ENCODE measurements at regions not wholly inside any gene's neighbourhood (a gene's known extent, or its start where the extent isn't known, plus 50 kb on each side); places are given as distances from the start of the nearest gene placed in this dataset.

- no peak for TF ChIP-seq REST (IDR thresholded peaks at IDR 0.05)
- no peak for TF ChIP-seq RNF2 (IDR thresholded peaks at IDR 0.05; ENCODE audit: borderline replicate concordance, low read depth)
- TF ChIP-seq JUNB (IDR thresholded peaks at IDR 0.05): no peak
- TF ChIP-seq ELK1 (IDR thresholded peaks at IDR 0.05; ENCODE audit: low read depth, low read length): no peak
- no peak for TF ChIP-seq ESRRA (IDR thresholded peaks at IDR 0.05; ENCODE audit: borderline replicate concordance, low read length)
Observed at GRCh38 chr1:55869065-55869464, 653.9 kb upstream of the USP24 start (continued).

- FAIRE-seq: no peak
- no peak for TF ChIP-seq HDAC2 (IDR thresholded peaks at IDR 0.05)
- TF ChIP-seq CHD2 (IDR thresholded peaks at IDR 0.05; ENCODE audit: low read length, partially characterized antibody): no peak
- TF ChIP-seq MAFK (IDR thresholded peaks at IDR 0.05; ENCODE audit: partially characterized antibody): no peak
- TF ChIP-seq FOXS1 (CRISPR knock-in tag; IDR thresholded peaks at IDR 0.05): no peak
- TF ChIP-seq FOSL2 (IDR thresholded peaks at IDR 0.05): no peak
- no peak for TF ChIP-seq FOSL2 (CRISPR knock-in tag; IDR thresholded peaks at IDR 0.05)
- TF ChIP-seq HOXB13 (CRISPR knock-in tag; IDR thresholded peaks at IDR 0.05; ENCODE audit: low read depth): no peak
- ATAC-seq: no peak
- Histone ChIP-seq H3K9me3 (no peaks in the 10 kb centered on the region), H3K4me2 (no peak overlapping the region), H3K4me3 (no peak overlapping the region), H3K27ac (no peak overlapping the region), H3K4me1 (no peaks in the 10 kb centered on the region)
- DNase-seq (ENCODE audit: low read depth in 1 of 2, low spot score in 1 of 2): peak in 1 of 2 experiments; percentile 7
- ChIA-PET POLR2A (no interaction called here), CTCF (interaction anchor here (0.9 to 1.7 kb wide), 2 partner anchors 11 to 18 kb away, joined by 3 to 4 read pairs; no protein-coding TSS in a partner anchor)
- 45% methylated on average over 2 of the region's 2 CpGs for WGBS (ENCODE audit: missing lambda C conversion rate)
Observed at GRCh38 chr1:55868026-55868425, 652.9 kb upstream of the USP24 start.

GRCh38 chr1:55867304-55867843 is 652.2 kb upstream of the USP24 start:
- Histone ChIP-seq H3K4me3 (no peak overlapping the region), H3K4me1 (no peaks in the 10 kb centered on the region), H3K4me2 (no peak overlapping the region), H3K27ac (no peak overlapping the region), H3K9me3 (no peaks in the 10 kb centered on the region)
- ChIA-PET POLR2A (interaction anchor here (0.6 kb wide), 1 partner anchor 712 kb away, joined by 9 read pairs; no protein-coding TSS in a partner anchor), CTCF (interaction anchor here (1.4 kb wide), 1 partner anchor 71 kb away, joined by 3 read pairs; no protein-coding TSS in a partner anchor)
- ATAC-seq (no peak), DNase-seq (ENCODE audit: low read depth in 1 of 2, low spot score in 1 of 2) (no peak), FAIRE-seq (no peak)
- TF ChIP-seq USF2 (IDR thresholded peaks at IDR 0.05) (no peak), CHD4 (IDR thresholded peaks at IDR 0.05; ENCODE audit: borderline replicate concordance) (no peak), SREBF2 (IDR thresholded peaks at IDR 0.05) (no peak), EP300 (IDR thresholded peaks at IDR 0.05) (no peak), EHF (CRISPR knock-in tag; IDR thresholded peaks at IDR 0.05) (no peak), ZC3H11A (IDR thresholded peaks at IDR 0.05) (no peak), MYC (IDR thresholded peaks at IDR 0.05; ENCODE audit: borderline replicate concordance, low read length) (no peak), EHMT2 (IDR thresholded peaks at IDR 0.05; ENCODE audit: low read depth) (no peak), NR3C1 (IDR thresholded peaks at IDR 0.05) (no peak), PHF8 (IDR thresholded peaks at IDR 0.05; ENCODE audit: borderline replicate concordance, low read depth) (no peak), GATA3 (IDR thresholded peaks at IDR 0.05; ENCODE audit: borderline replicate concordance) (no peak), JUNB (IDR thresholded peaks at IDR 0.05) (no peak), REST (IDR thresholded peaks at IDR 0.05) (no peak), E2F6 (IDR thresholded peaks at IDR 0.05; ENCODE audit: borderline replicate concordance, low read depth) (no peak), CHD2 (IDR thresholded peaks at IDR 0.05; ENCODE audit: low read length, partially characterized antibody) (no peak), FOXS1 (CRISPR knock-in tag; IDR thresholded peaks at IDR 0.05) (no peak)
- 89% methylated on average over 3 of the region's 3 CpGs for WGBS (ENCODE audit: missing lambda C conversion rate)
